LNCaP clone FGC (cell line): ENCODE measurements at regions not wholly inside any gene's neighbourhood (a gene's known extent, or its start where the extent isn't known, plus 50 kb on each side); places are given as distances from the start of the nearest gene placed in this dataset.

Experiments
- DNase-seq: peaks from one replicate; pipeline ENCODE4 v3.0.0-alpha.2; 2011; ENCODE audit warnings: low read depth
- H3K4me3 ChIP-seq: 2 replicates; pipeline ENCODE4 v1.5.1; 2011; ENCODE audit warnings: mild to moderate bottlenecking, low read depth, low read length, control low read depth
- CTCF ChIP-seq: IDR thresholded peaks from 2 replicates; pipeline ENCODE4 v1.5.1; 2012; ENCODE audit warnings: mild to moderate bottlenecking; ENCODE audit not compliant: control insufficient read depth, insufficient read depth; ENCODE audit errors: extremely low read depth

- no peak overlapping the region for H3K4me3 ChIP-seq
- TF ChIP-seq CTCF = no peak
- DNase-seq = no peak
Measured at GRCh38 chr12:69003991-69004390, 71.0 kb upstream of the CPM start.

DNA sequence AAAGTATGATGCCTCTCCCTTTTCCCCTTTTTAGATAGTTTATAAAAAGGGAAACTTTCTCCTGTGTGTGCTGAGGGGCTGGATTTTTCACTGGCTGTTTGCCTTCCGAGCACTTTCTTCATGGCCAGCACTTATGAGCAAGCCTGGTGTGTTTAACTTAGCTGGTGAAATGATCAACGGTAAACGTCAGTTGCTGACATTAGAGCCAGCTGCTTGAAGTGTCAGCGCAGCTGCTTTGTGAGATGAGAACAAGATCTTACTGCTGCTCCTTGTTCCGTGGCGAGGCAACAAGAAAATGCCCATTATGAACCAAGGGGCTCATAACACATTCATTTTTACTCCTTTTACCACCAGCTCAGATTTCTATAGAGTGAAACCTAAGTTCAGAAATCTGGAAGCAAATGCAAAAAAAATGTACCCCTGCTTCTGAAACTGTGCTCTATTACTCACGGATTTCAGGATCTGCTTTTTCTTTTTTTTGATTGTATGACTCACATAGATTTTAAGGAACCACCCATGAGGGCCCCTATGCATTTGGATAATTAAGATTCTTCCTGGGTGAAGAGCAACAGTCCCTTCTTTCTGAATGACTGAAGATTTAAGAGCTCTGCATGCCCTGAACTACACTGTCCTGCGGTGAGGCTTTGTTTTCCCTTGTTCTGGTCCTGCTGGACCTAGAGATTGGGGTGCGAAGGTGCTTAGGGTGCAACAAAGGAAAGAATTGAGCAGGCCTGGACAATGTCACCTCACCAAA is 74.3 kb upstream of the CPM start:
- no peak overlapping the region for H3K4me3 ChIP-seq
- TF ChIP-seq CTCF = no peak
- no peak for DNase-seq

DNA sequence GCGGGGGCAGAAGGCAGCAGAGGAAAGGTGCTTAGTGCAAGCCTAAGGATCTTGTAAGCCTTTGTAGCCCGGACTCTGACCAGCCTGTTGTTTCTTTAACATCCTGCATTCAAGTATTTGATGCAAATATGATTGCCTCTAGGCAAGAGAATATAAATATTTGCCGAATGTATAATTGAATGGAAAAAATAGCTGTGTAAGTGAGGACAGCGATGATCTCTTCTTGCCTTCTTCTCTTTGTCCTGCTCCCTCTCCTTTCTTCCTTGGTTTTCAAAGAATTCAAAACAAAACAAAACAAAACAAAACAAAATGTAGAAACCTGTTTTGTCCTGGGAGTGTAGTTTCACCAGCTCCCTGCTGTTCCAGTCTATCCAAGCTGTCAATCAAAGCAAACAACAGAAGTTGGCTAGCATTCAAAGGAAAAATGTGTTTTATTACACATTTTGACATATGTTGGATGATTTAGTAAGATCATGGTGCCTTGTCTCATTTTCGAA is 74.9 kb upstream of the CPM start:
- no peak for DNase-seq
- no peak for TF ChIP-seq CTCF
- H3K4me3 ChIP-seq = no peak overlapping the region

- DNase-seq = no peak
- no peak overlapping the region for H3K4me3 ChIP-seq
- TF ChIP-seq CTCF = no peak
Measured at GRCh38 chr12:69008520-69008919, 75.5 kb upstream of the CPM start.

GRCh38 chr12:69014047-69014446 is 81.1 kb upstream of the CPM start:
- H3K4me3 ChIP-seq = no peak overlapping the region
- no peak for DNase-seq
- no peak for TF ChIP-seq CTCF

DNA sequence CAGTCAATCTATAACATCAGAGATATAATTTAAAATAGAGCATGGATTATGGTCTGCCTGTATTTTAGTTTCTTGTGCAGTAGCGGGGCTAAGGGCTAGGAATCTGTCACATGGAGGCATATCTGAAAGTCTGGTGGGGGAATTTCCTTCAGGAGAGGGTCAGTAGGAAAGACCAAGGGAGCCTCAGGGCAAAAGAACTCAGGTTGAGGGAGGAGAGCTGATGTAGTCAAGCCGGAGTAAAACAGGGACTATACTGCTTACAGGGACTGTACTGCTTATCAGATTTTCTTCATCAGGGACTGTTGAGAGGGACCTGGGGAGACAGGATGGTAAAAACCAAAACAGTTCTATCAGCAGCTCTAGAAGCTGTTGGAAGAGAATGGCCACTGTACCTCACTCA is 82.0 kb upstream of the CPM start:
- TF ChIP-seq CTCF = no peak
- no peak overlapping the region for H3K4me3 ChIP-seq
- no peak for DNase-seq

- no peak for DNase-seq
- no peak for TF ChIP-seq CTCF
- H3K4me3 ChIP-seq = no peak overlapping the region
Measured at GRCh38 chr12:69015831-69016230, 82.9 kb upstream of the CPM start.
